Right lobe of liver (tissue), 6 donors: ENCODE measurements at regions not wholly inside any gene's neighbourhood (a gene's known extent, or its start where the extent isn't known, plus 50 kb on each side); places are given as distances from the start of the nearest gene placed in this dataset.

ENCODE experiments used
- ATAC-seq, 4 donors: fragments of 200-7000 bp; cut with Tn5 transposase; one replicate each; pipeline ENCODE4 v1.9.1; 2020; ENCODE audit warnings: mild to moderate bottlenecking in 4 of 4, moderate library complexity in 4 of 4
- DNase-seq, 3 donors: peaks; one replicate each; pipeline ENCODE4 v3.0.0-alpha.2; 2020
- H3K27ac ChIP-seq, 3 donors: fragments of 200-600 bp; one replicate each; pipeline ENCODE4 v1.8.0; 2022
- H3K27me3 ChIP-seq, 2 donors: fragments of 200-600 bp; one replicate each; pipeline ENCODE4 v1.8.0; 2022
- H3K36me3 ChIP-seq, 4 donors: fragments of 200-600 bp; sonication (generic) in 1 of 4; one replicate each; pipeline versions ENCODE4 v1.5.1 to v1.8.0; 2017 to 2022; ENCODE audit warnings: control low read depth in 1 of 4
- H3K4me1 ChIP-seq, 4 donors: fragments of 200-600 bp; sonication (generic) in 1 of 4; one replicate each; pipeline versions ENCODE4 v1.5.1 to v1.8.0; 2017 to 2022; ENCODE audit warnings: control low read depth in 1 of 4
- H3K4me3 ChIP-seq, 3 donors: fragments of 200-600 bp; one replicate each; pipeline ENCODE4 v1.8.0; 2022
- H3K9me3 ChIP-seq, 4 donors: fragments of 200-600 bp; sonication (generic) in 1 of 4; one replicate each; pipeline versions ENCODE4 v1.5.1 to v1.8.0; 2017 to 2022; ENCODE audit warnings: control low read depth in 1 of 4
- CTCF ChIP-seq, 4 donors: fragments of 200-600 bp in 3 of 4; fragments of 450-650 bp in 1 of 4; IDR thresholded peaks; one replicate each; pipeline versions ENCODE4 v1.5.1 to v1.8.0; 2016 to 2022; ENCODE audit warnings: antibody characterized with exemption in 4 of 4, mild to moderate bottlenecking in 2 of 4
- POLR2A ChIP-seq: fragments of 450-650 bp; IDR thresholded peaks from one replicate; pipeline ENCODE4 v1.6.1; 2017; ENCODE audit warnings: antibody characterized with exemption, mild to moderate bottlenecking
- WGBS: methylation state at CpG from one replicate; pipeline ENCODE4 v1.1.6; 2018; ENCODE audit warnings: low coverage, low lambda C conversion rate; ENCODE audit not compliant: insufficient coverage; ENCODE audit errors: missing lambda C conversion rate; 5-methylcytosine and 5-hydroxymethylcytosine counted together
- intact Hi-C, 2 donors: fragments of 100-400 bp; cut with DNase I; formaldehyde crosslinking; loops; one replicate each; pipeline versions ENCODE4 v1.11.2 to v1.14.1; 2022
- donor health status: DM: no; HTN: yes; CAD: no.
- donor health status: DM: no; HTN: no; CAD: no.
- donor health status: DM: no; HTN: no; CAD: no.
- donor health status: DM: no; HTN: yes; CAD: no.
- donor health status: DM: no; HTN: yes; CAD: no.

- H3K4me1 ChIP-seq = no peaks in the 10 kb centered on the region
- no peak for ATAC-seq
- intact Hi-C loops = no loop called here
- H3K36me3 ChIP-seq = no peaks in the 10 kb centered on the region
- H3K4me3 ChIP-seq = no peak overlapping the region
- no peak for DNase-seq
- H3K9me3 ChIP-seq = no peaks in the 10 kb centered on the region
- H3K27ac ChIP-seq = no peak overlapping the region
- no peaks in the 10 kb centered on the region for H3K27me3 ChIP-seq
- TF ChIP-seq POLR2A = no peak
- 59% methylated on average over 7 of the region's 7 CpGs for WGBS
These were observed 701.5 kb downstream of the ZNF385D start for GRCh38 chr3:21049334-21050062.

GRCh38 chr3:21043139-21043538 lies 707.9 kb downstream of the ZNF385D start:
- 7% methylated on average over 1 of the region's 1 CpG for WGBS
- no peaks in the 10 kb centered on the region for H3K4me1 ChIP-seq

GRCh38 chr3:21042184-21042583 lies 708.8 kb downstream of the ZNF385D start:
- Histone ChIP-seq H3K27ac (no peak overlapping the region), H3K27me3 (no peaks in the 10 kb centered on the region), H3K9me3 (no peaks in the 10 kb centered on the region), H3K4me3 (no peak overlapping the region), H3K4me1 (no peaks in the 10 kb centered on the region), H3K36me3 (no peaks in the 10 kb centered on the region)
- intact Hi-C loops = no loop called here
- no peak for DNase-seq
- TF ChIP-seq CTCF (IDR thresholded peaks at IDR 0.05) = no peak
- no peak for TF ChIP-seq POLR2A
- no peak for ATAC-seq
- WGBS = 73% methylated on average over 9 of the region's 9 CpGs

More at GRCh38 chr3:21043139-21043538, 707.9 kb downstream of the ZNF385D start:
- no peak overlapping the region for H3K27ac ChIP-seq
- TF ChIP-seq POLR2A = no peak
- no peak for TF ChIP-seq CTCF (IDR thresholded peaks at IDR 0.05)
- DNase-seq = no peak
- no peak for ATAC-seq
- no peaks in the 10 kb centered on the region for H3K36me3 ChIP-seq
- no peaks in the 10 kb centered on the region for H3K27me3 ChIP-seq
- no peaks in the 10 kb centered on the region for H3K9me3 ChIP-seq
- H3K4me3 ChIP-seq = no peak overlapping the region
- intact Hi-C loops = no loop called here

- 15% methylated on average over 1 of the region's 1 CpG for WGBS
- intact Hi-C loops = no loop called here
- H3K9me3 ChIP-seq = no peaks in the 10 kb centered on the region
- H3K36me3 ChIP-seq = no peaks in the 10 kb centered on the region
- H3K27ac ChIP-seq = no peak overlapping the region
- ATAC-seq = no peak
- H3K27me3 ChIP-seq = no peaks in the 10 kb centered on the region
- H3K4me1 ChIP-seq = no peaks in the 10 kb centered on the region
- DNase-seq = no peak
- no peak overlapping the region for H3K4me3 ChIP-seq
- no peak for TF ChIP-seq POLR2A
- TF ChIP-seq CTCF (IDR thresholded peaks at IDR 0.05) = no peak
These were observed 709.4 kb downstream of the ZNF385D start for GRCh38 chr3:21041621-21042020.

GRCh38 chr3:21036888-21037287 lies 714.1 kb downstream of the ZNF385D start:
- DNase-seq (no peak), ATAC-seq (no peak)
- no peak overlapping the region for H3K27ac ChIP-seq
- intact Hi-C loops = no loop called here
- no peaks in the 10 kb centered on the region for H3K4me1 ChIP-seq
- no peaks in the 10 kb centered on the region for H3K36me3 ChIP-seq
- no peak overlapping the region for H3K4me3 ChIP-seq
- 92% methylated on average over 1 of the region's 1 CpG for WGBS
- H3K27me3 ChIP-seq = no peaks in the 10 kb centered on the region
- no peak for TF ChIP-seq CTCF (IDR thresholded peaks at IDR 0.05)
- TF ChIP-seq POLR2A = no peak
- no peaks in the 10 kb centered on the region for H3K9me3 ChIP-seq
